Activated CD8-positive, alpha-beta memory T cell treated with anti-CD3 and anti-CD28 coated beads for 1 hour (primary cell): ENCODE measurements at regions not wholly inside any gene's neighbourhood (a gene's known extent, or its start where the extent isn't known, plus 50 kb on each side); places are given as distances from the start of the nearest gene placed in this dataset.

Experiments
- DNase-seq, 2 donors: peaks; one replicate each; pipeline ENCODE4 v3.0.0-alpha.2; 2020; ENCODE audit warnings: low read depth in 1 of 2; ENCODE audit errors: extremely low read depth in 1 of 2

- DNase-seq, result no peak
Observed at GRCh38 chr12:90061809-90062208, 353.2 kb upstream of the ATP2B1 start.

GRCh38 chr12:90060031-90060430 lies 351.4 kb upstream of the ATP2B1 start:
- no peak for DNase-seq

GRCh38 chr12:90058704-90059103 lies 350.1 kb upstream of the ATP2B1 start:
- DNase-seq, result no peak

GRCh38 chr12:90055071-90055470 lies 346.4 kb upstream of the ATP2B1 start:
- no peak for DNase-seq

- no peak for DNase-seq
Observed at GRCh38 chr12:90048918-90049317, 340.3 kb upstream of the ATP2B1 start.

GRCh38 chr12:90045559-90045958 lies 336.9 kb upstream of the ATP2B1 start:
- DNase-seq, result no peak

- DNase-seq, result no peak
Observed at GRCh38 chr12:90044069-90044468, 335.4 kb upstream of the ATP2B1 start.

- no peak for DNase-seq
Observed at GRCh38 chr12:90042920-90043641, 334.4 kb upstream of the ATP2B1 start.

GRCh38 chr12:90038289-90038688 lies 329.7 kb upstream of the ATP2B1 start:
- DNase-seq, result no peak

- no peak for DNase-seq
Observed at GRCh38 chr12:90037740-90038139, 329.1 kb upstream of the ATP2B1 start.

- no peak for DNase-seq
Observed at GRCh38 chr12:90036637-90037036, 328.0 kb upstream of the ATP2B1 start.

- no peak for DNase-seq
Observed at GRCh38 chr12:90030726-90031125, 322.1 kb upstream of the ATP2B1 start.

- no peak for DNase-seq
Observed at GRCh38 chr12:90029317-90029716, 320.7 kb upstream of the ATP2B1 start.

- DNase-seq, result no peak
Observed at GRCh38 chr12:90028635-90029051, 320.0 kb upstream of the ATP2B1 start.

GRCh38 chr12:90027889-90028634 lies 319.4 kb upstream of the ATP2B1 start:
- DNase-seq, result no peak

- DNase-seq, result no peak
Observed at GRCh38 chr12:90027041-90027440, 318.4 kb upstream of the ATP2B1 start.

GRCh38 chr12:90026516-90026915 lies 317.9 kb upstream of the ATP2B1 start:
- no peak for DNase-seq

- no peak for DNase-seq
Observed at GRCh38 chr12:90024262-90024661, 315.6 kb upstream of the ATP2B1 start.

GRCh38 chr12:90023207-90023900 lies 314.7 kb upstream of the ATP2B1 start:
- no peak for DNase-seq

GRCh38 chr12:90021795-90022440 lies 313.3 kb upstream of the ATP2B1 start:
- DNase-seq, result no peak

- no peak for DNase-seq
Observed at GRCh38 chr12:90020881-90021280, 312.2 kb upstream of the ATP2B1 start.
